ENCODE measurements at regions not wholly inside any gene's neighbourhood (a gene's known extent, or its start where the extent isn't known, plus 50 kb on each side); places are given as distances from the start of the nearest gene placed in this dataset.

DNA sequence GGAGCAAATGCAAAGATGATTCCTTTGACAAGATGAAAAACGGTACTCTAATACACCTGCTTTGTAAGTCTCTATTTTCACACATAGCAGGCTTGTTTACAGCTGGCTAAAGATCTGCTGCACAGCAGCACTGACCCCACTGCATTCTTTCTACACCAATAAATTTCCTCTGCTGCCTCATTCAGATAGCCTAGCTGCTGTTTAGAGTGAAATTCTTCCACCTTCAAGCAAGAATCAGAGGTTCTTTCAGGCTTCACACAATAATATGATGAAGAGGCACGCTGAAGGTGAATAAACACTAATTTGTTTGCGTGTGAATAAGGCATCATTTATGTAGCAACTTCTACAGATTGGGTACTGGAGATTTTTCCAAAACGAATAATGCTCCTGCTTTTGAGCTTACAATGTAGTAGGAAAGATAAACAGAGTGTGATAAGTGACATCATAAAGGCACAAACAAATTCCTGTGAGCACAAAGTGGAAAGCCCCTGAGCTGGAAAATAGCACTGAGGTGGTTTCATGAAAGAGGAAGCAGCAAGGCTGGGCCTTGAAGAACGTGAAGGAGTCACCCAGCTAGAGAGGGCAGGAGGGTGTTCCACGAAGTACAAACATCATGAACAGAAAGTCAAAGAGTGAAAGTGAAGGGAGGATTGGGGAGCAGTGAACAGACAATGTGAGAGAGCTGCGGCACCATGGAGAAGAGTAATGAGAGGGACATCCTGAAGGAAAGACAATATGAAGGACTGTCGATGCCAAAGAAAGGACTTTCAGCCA is 543.4 kb downstream of the CD83 start:
- DNase-seq (ENCODE audit: low spot score), result peak; percentile 80

DNA sequence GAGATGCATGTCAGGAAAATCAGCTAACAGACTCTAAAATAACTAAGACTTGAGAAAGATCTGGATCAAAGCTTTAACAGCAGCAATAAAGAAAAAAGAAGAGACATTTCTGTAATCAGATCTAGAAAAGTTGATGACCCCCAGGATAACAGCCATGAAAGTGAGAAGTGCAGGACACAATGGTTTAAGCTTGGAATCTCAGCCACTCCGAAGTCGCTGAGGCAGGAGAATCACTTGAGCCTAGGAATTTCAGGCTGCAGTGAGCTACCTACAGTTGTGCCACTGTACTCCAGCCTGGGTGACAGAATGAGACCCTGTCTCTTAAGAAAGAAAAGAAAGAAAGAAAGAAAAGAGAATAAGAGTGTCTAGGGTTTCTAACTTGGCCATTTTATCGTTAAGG is 544.1 kb downstream of the CD83 start:
- no peak for DNase-seq (ENCODE audit: low spot score)

DNA sequence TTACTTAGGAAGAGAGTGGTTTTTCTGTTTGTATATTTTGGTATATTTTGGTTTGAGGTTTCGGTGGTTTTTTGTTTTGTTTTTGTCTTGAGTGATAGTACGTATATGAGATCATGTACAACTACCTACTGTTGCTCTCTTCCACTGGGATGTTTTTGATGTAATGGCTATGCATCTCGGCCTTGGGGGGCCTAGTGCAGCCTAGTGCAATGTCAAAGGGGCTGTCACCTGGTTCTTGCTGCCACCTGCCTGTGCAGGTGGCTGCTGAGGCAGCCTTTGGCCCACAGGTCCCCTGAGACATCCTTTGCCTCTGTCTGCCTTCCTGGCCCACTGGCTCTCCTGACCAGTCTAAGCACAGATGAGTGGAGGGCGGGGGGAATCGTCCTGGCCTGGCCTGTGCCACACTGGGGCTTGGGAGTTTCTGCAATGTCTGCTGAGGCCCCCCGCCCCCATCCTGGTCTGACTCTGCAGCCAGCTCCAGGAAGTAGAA is 546.6 kb downstream of the CD83 start:
- DNase-seq (ENCODE audit: low spot score), result no peak

- DNase-seq (ENCODE audit: low spot score), result peak; percentile 19
Observed at GRCh38 chr6:14664621-14665315, 547.2 kb downstream of the CD83 start.

GRCh38 chr6:14665827-14666724 is 548.5 kb downstream of the CD83 start:
- DNase-seq (ENCODE audit: low spot score), result peak; percentile 83

GRCh38 chr6:14670806-14671205 is 553.2 kb downstream of the CD83 start:
- DNase-seq (ENCODE audit: low spot score), result no peak

DNA sequence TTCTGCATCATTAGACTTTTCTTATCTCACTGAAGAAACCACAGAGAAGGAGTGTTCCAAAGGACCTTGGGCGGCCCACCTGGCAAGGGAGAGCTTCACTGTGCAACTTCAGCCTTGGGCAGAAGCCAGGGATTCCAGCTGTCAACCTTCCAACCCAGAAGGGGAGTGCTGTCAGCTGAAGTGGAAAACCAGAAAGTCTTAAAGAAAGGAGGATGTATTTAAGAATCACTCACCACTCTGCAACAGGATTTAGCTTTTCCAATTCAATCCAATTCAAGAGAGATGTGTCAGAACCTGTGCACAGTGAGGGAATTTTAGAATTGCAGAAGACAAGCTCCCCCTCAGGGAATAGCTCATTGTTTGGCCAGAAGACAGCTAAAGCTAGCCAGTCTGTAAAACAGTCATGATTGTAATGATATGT is 553.7 kb downstream of the CD83 start:
- DNase-seq (ENCODE audit: low spot score), result peak; percentile 77

DNA sequence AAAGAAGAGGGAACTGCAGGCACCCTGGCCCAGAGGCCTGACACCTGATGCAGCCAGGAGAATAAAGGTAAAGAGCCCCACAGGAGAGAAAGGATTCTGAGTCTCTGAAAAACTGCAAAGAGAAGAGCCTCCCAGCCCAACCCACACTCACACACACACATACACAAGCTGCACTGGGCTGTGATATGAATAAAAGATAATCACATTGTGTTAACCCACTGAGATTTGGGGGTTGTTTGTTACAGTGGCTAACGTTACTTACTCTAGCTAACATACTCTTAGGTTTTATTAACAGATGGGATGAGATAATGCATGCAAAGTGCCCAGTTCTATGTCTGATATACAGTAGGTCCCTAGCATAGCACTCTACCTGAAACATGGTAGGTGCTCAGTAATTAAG is 554.4 kb downstream of the CD83 start:
- no peak for DNase-seq (ENCODE audit: low spot score)

DNA sequence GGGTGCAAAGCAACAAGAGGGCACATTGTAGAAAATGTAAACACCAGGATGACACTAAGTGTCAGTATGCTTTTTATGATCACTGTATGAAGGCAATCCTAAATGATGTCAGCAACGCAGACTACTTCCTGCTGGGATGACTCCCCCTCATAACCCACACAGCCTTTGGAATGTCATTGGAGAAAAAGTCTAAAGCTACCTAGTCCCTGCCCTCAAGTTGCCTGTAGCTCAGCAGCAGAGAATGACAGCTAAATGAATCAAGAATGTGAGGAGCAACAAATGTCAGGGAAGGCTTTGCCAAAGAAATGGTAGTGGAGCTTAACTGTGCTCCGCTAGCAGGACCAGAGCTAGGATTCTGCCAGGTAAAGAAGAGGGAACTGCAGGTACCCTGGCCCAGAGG is 555.6 kb downstream of the CD83 start:
- DNase-seq (ENCODE audit: low spot score), result peak; percentile 54

DNA sequence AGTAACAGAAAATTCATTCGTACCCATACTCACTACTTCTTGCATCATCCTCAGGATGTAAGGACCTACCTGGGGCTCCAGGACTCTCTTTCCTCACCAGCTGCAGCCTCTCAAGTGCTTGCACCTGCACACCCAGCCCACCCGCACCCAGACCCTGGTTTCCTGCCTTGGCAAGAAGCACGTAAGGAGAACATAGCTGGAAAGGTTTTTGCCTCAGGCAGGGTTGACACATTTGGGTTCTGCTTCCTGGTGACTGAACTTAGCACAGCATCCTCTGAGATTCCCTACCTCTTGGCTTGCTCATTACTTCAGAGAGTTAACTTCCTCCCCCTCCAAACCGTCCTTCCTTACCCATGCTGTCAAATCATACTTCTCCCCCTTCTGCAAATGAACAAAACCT is 556.9 kb downstream of the CD83 start:
- DNase-seq (ENCODE audit: low spot score), result no peak

GRCh38 chr6:14674867-14675648 is 557.5 kb downstream of the CD83 start:
- DNase-seq (ENCODE audit: low spot score), result no peak

DNA sequence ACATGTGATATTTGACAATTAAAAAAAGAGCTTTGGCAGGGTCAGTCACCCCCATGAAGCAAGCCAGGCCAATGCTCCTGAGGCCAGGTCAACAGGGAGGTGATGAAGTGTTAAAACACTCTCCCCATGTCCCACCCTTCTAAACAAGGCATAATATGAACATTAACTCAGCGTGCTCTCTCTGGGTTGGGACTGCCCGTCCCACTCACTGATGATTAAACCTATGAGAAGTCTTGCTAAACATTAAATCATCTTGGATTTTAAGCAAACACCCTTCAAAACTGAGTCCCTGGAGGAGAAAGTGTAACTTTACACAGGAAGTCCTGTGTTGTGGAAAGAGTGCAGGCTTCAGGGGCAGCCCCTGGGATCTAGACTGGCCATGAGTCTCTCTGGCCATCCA is 558.5 kb downstream of the CD83 start:
- DNase-seq (ENCODE audit: low spot score), result peak; percentile 86

DNA sequence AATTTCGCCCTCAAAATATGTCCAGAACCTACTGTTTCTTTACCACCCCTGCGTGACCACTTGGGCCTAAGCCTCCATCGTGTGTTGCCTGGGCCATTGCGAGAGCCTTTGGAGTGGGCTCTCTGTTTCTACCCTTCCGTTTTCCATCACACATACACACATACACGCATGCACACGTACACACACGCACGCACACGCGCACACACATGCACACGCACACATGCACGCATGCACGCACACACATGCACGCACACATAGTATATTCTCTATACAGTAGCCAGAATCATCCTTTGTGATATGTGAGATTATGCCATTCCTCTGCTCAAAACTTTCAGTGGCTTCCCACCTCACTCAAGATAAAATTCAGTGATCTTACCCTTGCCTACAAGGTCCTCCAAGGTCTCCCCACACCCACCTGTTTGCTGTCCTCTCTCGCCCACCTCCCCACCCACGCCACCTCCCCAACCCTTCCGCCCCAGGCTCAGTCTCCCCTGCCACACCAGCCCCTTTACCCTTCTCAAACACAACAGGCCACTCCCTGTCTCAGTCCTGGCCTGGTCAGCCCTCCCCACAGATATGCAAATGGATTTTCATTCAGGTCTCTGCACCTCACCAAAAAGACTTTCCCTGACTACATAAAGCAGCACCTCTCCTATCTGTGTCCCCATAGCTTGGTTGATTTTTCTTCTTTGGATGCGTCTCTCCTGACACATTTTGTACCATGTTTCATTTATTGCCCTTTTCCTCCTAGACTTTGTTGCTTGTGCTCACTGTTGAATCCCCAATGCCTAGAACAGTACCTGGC is 559.6 kb downstream of the CD83 start:
- no peak for DNase-seq (ENCODE audit: low spot score)

DNA sequence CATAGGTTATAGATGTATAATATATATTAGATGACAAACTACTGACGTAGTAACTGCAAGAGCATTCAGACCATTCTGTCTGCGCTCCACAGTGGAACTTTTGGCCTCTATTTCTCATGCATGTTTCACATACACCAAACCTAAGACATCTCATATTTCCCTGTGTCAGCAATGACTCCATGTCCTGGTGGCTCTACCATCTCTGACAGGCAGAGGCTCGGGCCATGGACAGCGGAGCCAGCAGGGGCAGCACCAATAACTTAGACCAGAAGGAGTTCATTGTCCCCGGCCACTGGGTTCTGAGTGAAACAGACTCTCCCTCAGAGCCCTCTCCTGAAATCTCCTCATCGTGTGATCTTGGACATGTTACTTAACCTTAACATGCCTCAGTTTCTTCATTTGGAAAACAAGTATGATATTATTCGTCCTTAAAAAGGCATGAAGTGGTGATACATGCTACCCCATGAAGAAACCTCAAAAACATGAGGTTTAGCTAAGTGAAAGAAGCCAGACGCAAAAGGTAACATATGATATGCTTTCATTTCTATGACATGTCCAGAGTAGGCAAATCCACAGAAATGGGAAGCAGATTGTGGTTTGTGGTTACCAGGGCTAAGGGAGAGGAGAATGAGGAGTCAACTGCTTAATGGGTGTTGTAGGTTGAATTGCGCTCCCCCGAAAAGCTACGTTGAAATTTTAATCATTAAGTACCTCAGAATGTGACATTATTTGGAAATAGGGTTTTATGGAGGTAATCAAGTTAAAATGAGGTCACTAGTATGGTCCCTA is 564.0 kb upstream of the JARID2 start:
- DNase-seq (ENCODE audit: low spot score), result no peak

GRCh38 chr6:14682812-14683211 is 563.1 kb upstream of the JARID2 start:
- peak; percentile 75 for DNase-seq (ENCODE audit: low spot score)

DNA sequence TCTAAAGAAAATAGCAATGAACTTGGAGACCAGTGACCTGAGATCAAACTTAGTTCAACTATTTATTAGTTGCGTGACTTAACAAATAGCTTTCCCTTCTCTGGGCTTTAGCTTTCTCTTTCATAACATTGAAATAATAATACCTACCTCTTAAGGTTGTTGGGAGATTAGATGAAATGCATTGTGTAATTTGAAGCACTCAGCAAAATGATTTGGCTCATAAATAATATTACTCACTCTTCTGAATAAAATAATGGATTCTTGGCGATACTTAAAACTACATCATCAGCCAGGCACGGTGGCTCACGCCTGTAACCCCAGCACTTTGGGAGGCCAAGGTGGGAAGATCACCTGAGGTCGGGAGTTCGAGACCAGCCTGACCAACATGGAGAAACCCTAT is 556.2 kb upstream of the JARID2 start:
- DNase-seq (ENCODE audit: low spot score), result no peak

DNA sequence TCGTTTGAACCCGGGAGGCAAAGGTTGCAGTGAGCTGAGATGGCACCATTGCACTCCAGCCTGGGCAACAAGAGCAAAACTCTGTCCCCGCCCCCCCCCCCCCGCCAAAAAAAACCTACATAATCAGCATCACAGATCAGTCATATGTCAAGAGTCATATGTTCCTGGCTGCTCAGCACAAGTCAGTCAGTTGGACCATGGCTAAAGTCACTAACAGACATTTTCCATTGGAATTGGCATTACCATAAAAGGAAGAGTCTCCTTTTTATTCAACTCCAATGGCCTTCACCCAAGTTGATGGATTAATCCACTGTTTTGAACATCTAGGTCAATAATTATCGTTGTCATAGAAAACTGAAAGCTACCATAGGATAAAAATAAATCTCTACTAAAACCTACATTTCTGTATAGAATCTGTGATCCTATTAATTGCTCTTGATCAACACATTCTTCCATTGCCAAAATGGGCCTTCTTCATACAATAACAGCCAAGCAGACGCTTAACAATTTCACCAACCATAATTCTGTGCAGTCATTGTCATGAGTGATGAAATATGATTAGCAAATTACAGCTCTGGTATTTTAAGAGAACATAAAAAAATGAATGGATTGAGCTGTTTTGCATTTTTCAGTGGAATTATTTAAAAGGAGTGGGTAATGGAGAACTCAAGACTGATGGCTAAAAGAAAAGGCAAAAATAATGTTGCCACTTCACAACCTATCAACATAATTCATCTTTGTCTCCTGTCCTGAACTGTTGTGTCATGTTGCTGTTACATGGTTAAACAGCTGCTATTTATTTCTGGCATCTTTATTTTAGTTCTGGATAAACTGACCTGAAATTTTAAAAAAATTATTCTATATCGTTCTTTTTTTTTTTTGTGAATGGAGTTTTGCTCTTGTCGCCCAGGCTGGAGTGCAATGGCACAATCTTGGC is 555.5 kb upstream of the JARID2 start:
- DNase-seq (ENCODE audit: low spot score), result no peak

DNA sequence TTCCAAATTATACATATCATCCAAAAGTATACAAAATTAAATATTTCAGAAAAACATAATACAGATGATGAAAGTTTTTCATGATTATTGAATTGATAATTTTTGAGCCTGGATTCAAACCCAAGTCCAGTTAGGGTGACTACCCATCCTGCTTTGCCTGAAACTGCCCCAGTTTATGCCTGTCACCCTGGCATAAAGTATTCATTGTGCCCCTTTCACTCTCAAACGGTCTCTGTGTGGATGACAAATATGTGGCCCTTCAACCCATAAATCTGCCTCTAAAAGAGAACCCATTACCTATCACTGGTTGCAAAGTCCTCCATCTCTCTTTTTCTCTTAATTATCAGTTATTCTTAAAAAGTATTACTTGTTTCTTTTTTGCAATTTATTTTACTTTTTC is 553.7 kb upstream of the JARID2 start:
- no peak for DNase-seq (ENCODE audit: low spot score)
